HepG2 (cell line): ENCODE measurements at regions not wholly inside any gene's neighbourhood (a gene's known extent, or its start where the extent isn't known, plus 50 kb on each side); places are given as distances from the start of the nearest gene placed in this dataset.

Experiments
- ATAC-seq: fragments of 200-7000 bp; cut with Tn5 transposase; 3 replicates; pipeline ENCODE4 v1.9.1; 2020; ENCODE audit warnings: mild to moderate bottlenecking, moderate library complexity
- BruUV-seq: library from RNA; stranded (reverse); fragments of 400-500 nt; replicated peaks from 2 replicates; lab custom pipeline; 2021; lab: Mats Ljungman, UMichigan
- CTCF ChIA-PET: fragments of 300-600 bp; formaldehyde crosslinking; extraction: SDS; loops from one replicate; lab custom pipeline; 2021; ENCODE audit warnings: low total read pairs, inconsistent platforms, low intra/inter-chr PET ratio; lab: Yijun Ruan, JAX
- POLR2A ChIA-PET: fragments of 350-600 bp; sonication (Branson Sonifier 250); formaldehyde crosslinking; loops from one replicate; lab custom pipeline; 2020; ENCODE audit warnings: antibody characterized with exemption, inconsistent platforms; lab: Yijun Ruan, JAX
- DNase-seq: peaks from one replicate; pipeline ENCODE4 v3.0.0-alpha.2; 2015; ENCODE audit warnings: low spot score
- FAIRE-seq: peaks from 3 replicates; lab custom pipeline; 2011; peaks lifted over from hg19 to GRCh38; lab: Jason Lieb, UNC
- H2AFZ ChIP-seq: one replicate; pipeline ENCODE4 v1.6.1; 2011; ENCODE audit warnings: low read length, inconsistent platforms
- H3K27ac ChIP-seq: fragments of 300-600 bp; 3 replicates; pipeline ENCODE4 v1.8.0; 2011; ENCODE audit warnings: mixed run types, mild to moderate bottlenecking, mixed read lengths, low read length, inconsistent platforms; ENCODE audit not compliant: insufficient read depth; ENCODE audit errors: extremely low read length
- H3K27me3 ChIP-seq, 2 experiments: fragments of 200-600 bp in 1 of 2; 2 replicates in 1 of 2; 3 replicates in 1 of 2; pipeline versions ENCODE4 v1.6.0 to v1.8.0; 2011; ENCODE audit warnings: low read length in 2 of 2, mild to moderate bottlenecking in 2 of 2, moderate library complexity in 2 of 2, inconsistent platforms in 1 of 2; ENCODE audit not compliant: insufficient read depth in 2 of 2, control insufficient read depth in 1 of 2
- H3K36me3 ChIP-seq, 2 experiments: fragments of 200-600 bp in 1 of 2; replicated peaks in 1 of 2; 2 replicates in 1 of 2; 3 replicates in 1 of 2; pipeline versions ENCODE4 v1.5.1 to v1.8.0; 2011; ENCODE audit warnings: low read length in 2 of 2, inconsistent platforms in 1 of 2; ENCODE audit not compliant: insufficient read depth in 2 of 2, control insufficient read depth in 1 of 2
- H3K4me1 ChIP-seq: 2 replicates; pipeline ENCODE4 v1.5.1; 2012; ENCODE audit warnings: low read length, inconsistent platforms; ENCODE audit not compliant: insufficient read depth
- H3K4me2 ChIP-seq: 2 replicates; pipeline ENCODE4 v1.6.0; 2011; ENCODE audit warnings: low read depth, low read length, inconsistent platforms
- H3K4me3 ChIP-seq, 3 experiments: fragments of 200-600 bp in 1 of 3; sonication (generic), shearing (Covaris generic) in 1 of 3; replicated peaks in 1 of 3; 2 replicates each; pipeline ENCODE4 v1.5.1; 2011 to 2016; ENCODE audit warnings: low read length in 3 of 3, inconsistent platforms in 2 of 3, low read depth in 2 of 3, mild to moderate bottlenecking in 2 of 3, control low read depth in 1 of 3, mixed read lengths in 1 of 3; ENCODE audit not compliant: insufficient read depth in 1 of 3
- H3K79me2 ChIP-seq: one replicate; pipeline ENCODE4 v1.6.1; 2011; ENCODE audit warnings: low read length, inconsistent platforms; ENCODE audit not compliant: insufficient read depth
- H3K9ac ChIP-seq: 2 replicates; pipeline ENCODE4 v1.6.0; 2011; ENCODE audit warnings: mild to moderate bottlenecking, low read depth, low read length, inconsistent platforms; ENCODE audit not compliant: insufficient read depth
- H3K9me3 ChIP-seq: 2 replicates; pipeline ENCODE4 v1.5.1; 2012; ENCODE audit warnings: mild to moderate bottlenecking, low read length
- H4K20me1 ChIP-seq: 2 replicates; pipeline ENCODE4 v1.6.0; 2011; ENCODE audit warnings: inconsistent platforms, mild to moderate bottlenecking, low read length, moderate library complexity; ENCODE audit not compliant: insufficient read depth
- FOSL2 ChIP-seq: sonication (generic); formaldehyde crosslinking; IDR thresholded peaks from 2 replicates; pipeline ENCODE4 v1.4.0; 2020; ENCODE audit warnings: missing genetic modification reagents
- HNRNPK ChIP-seq: fragments of 200-400 bp; formaldehyde crosslinking; IDR thresholded peaks from 2 replicates; pipeline ENCODE4 v1.6.1; 2018; ENCODE audit warnings: low read length, low read depth, moderate library complexity, mild to moderate bottlenecking; ENCODE audit not compliant: poor library complexity, severe bottlenecking
- NAIF1 ChIP-seq: sonication (generic); formaldehyde crosslinking; IDR thresholded peaks from 2 replicates; pipeline ENCODE4 v1.5.0; 2020; ENCODE audit warnings: mild to moderate bottlenecking, missing genetic modification reagents, borderline replicate concordance
- NFKB2 ChIP-seq: sonication (generic); formaldehyde crosslinking; IDR thresholded peaks from 2 replicates; pipeline ENCODE4 v1.4.0; 2020; ENCODE audit warnings: missing genetic modification reagents, borderline replicate concordance
- NONO ChIP-seq, 2 experiments: fragments of 450-650 bp in 1 of 2; sonication (generic) in 1 of 2; formaldehyde crosslinking in 1 of 2; IDR thresholded peaks in 1 of 2; conservative IDR thresholded peaks in 1 of 2; 2 replicates each; pipeline versions ENCODE4 v1.6.1 to v1.8.0; 2017 to 2022; ENCODE audit warnings: mild to moderate bottlenecking in 1 of 2, missing genetic modification reagents in 1 of 2, moderate library complexity in 1 of 2
- PCBP1 ChIP-seq: fragments of 200-400 bp; formaldehyde crosslinking; IDR thresholded peaks from 2 replicates; pipeline ENCODE4 v1.6.1; 2017; ENCODE audit warnings: mild to moderate bottlenecking, low read depth, low read length, borderline replicate concordance
- RFX1 ChIP-seq: fragments of 450-650 bp; IDR thresholded peaks from 2 replicates; pipeline ENCODE4 v1.6.1; 2017
- SNRNP70 ChIP-seq: fragments of 200-400 bp; formaldehyde crosslinking; IDR thresholded peaks from 2 replicates; pipeline ENCODE4 v1.6.1; 2017; ENCODE audit warnings: mild to moderate bottlenecking, low read depth, low read length, moderate library complexity
- ZNF256 ChIP-seq: sonication (generic); formaldehyde crosslinking; conservative IDR thresholded peaks from 2 replicates; pipeline ENCODE4 v1.4.0; 2020; ENCODE audit warnings: missing genetic modification reagents
- ZNF510 ChIP-seq: sonication (generic); formaldehyde crosslinking; IDR thresholded peaks from 2 replicates; pipeline ENCODE4 v1.4.0; 2020; ENCODE audit warnings: low read depth, mild to moderate bottlenecking, missing genetic modification reagents
- ZNF614 ChIP-seq: IDR thresholded peaks from 2 replicates; pipeline ENCODE4 v1.6.1; 2018; ENCODE audit warnings: missing biosample characterization, missing genetic modification reagents, inconsistent platforms, borderline replicate concordance
- in situ Hi-C: cut with HindIII; loops from 2 replicates; pipeline ENCODE4 v1.10.0; 2017; ENCODE audit warnings: low pct_unique_long_range_greater_than_20kb; ENCODE audit not compliant: extremely low pct_ligation_motif_present
- intact Hi-C: fragments of 100-400 bp; cut with micrococcal nuclease; formaldehyde crosslinking; loops from one replicate; pipeline ENCODE4 v1.10.0; 2022; ENCODE audit not compliant: unreplicated experiment
- TF ChIP-seq, protein P1 (sequence below): sonication (generic); formaldehyde crosslinking; IDR thresholded peaks from 2 replicates; pipeline ENCODE4 v1.4.0; 2020; ENCODE audit warnings: mild to moderate bottlenecking, missing genetic modification reagents
- TF ChIP-seq, protein P2 (sequence below): sonication (generic); formaldehyde crosslinking; IDR thresholded peaks from 2 replicates; pipeline ENCODE4 v1.8.0; 2022; ENCODE audit warnings: missing genetic modification reagents, mild to moderate bottlenecking, borderline replicate concordance
- TF ChIP-seq, protein P3 (sequence below): sonication (generic); formaldehyde crosslinking; IDR thresholded peaks from 2 replicates; pipeline ENCODE4 v1.4.0; 2020; ENCODE audit warnings: mild to moderate bottlenecking, missing genetic modification reagents

DNA sequence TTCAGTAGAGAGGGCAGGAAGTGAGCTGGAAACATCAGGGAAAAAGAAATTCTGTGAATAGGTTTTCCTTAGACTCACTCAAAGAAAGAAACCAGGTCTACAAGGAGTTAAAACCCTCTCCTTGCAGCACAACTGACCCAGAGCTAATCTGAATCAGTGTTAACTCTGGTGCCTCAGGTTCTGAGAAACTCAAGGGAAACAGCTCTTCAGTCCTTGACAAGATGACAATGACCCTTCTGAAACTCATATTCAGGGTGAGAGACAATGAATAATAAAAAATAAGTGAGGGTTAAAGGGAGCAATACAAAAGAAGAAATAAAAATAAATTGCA is 903.6 kb downstream of the STPG2 start:
- BruUV-seq, result no TSS peak
- CTCF ChIA-PET, result no interaction called here
- no peak for DNase-seq

More for the DNA sequence above, 903.6 kb downstream of the STPG2 start:
- Histone ChIP-seq H3K4me1 (no peaks in the 10 kb centered on the region), H3K79me2 (no peaks in the 10 kb centered on the region), H3K27me3 (no peaks in the 10 kb centered on the region)
- in situ Hi-C loops (no loop called here), intact Hi-C loops (no loop called here)
- no peak for TF ChIP-seq NAIF1 (CRISPR knock-in tag)
- TF ChIP-seq NONO (IDR thresholded peaks at IDR 0.05), result no peak
- TF ChIP-seq NONO (CRISPR knock-in tag; conservative IDR thresholded peaks at IDR 0.05), result no peak
- TF ChIP-seq FOSL2, result no peak
- no peak for TF ChIP-seq HNRNPK
- no peak for TF ChIP-seq PCBP1
- TF ChIP-seq, protein P1, sequence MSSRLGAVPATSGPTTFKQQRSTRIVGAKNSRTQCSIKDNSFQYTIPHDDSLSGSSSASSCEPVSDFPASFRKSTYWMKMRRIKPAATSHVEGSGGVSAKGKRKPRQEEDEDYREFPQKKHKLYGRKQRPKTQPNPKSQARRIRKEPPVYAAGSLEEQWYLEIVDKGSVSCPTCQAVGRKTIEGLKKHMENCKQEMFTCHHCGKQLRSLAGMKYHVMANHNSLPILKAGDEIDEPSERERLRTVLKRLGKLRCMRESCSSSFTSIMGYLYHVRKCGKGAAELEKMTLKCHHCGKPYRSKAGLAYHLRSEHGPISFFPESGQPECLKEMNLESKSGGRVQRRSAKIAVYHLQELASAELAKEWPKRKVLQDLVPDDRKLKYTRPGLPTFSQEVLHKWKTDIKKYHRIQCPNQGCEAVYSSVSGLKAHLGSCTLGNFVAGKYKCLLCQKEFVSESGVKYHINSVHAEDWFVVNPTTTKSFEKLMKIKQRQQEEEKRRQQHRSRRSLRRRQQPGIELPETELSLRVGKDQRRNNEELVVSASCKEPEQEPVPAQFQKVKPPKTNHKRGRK, result no peak
- TF ChIP-seq, protein P2, sequence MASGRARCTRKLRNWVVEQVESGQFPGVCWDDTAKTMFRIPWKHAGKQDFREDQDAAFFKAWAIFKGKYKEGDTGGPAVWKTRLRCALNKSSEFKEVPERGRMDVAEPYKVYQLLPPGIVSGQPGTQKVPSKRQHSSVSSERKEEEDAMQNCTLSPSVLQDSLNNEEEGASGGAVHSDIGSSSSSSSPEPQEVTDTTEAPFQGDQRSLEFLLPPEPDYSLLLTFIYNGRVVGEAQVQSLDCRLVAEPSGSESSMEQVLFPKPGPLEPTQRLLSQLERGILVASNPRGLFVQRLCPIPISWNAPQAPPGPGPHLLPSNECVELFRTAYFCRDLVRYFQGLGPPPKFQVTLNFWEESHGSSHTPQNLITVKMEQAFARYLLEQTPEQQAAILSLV (CRISPR knock-in tag), result no peak
- no peak for TF ChIP-seq SNRNP70
- no peak for TF ChIP-seq ZNF510 (CRISPR knock-in tag)
- no peak for TF ChIP-seq ZNF256 (CRISPR knock-in tag)
- TF ChIP-seq ZNF614 (CRISPR knock-in tag), result no peak
- no peak for TF ChIP-seq RFX1
- no peak for TF ChIP-seq NFKB2 (CRISPR knock-in tag)
- TF ChIP-seq, protein P3, sequence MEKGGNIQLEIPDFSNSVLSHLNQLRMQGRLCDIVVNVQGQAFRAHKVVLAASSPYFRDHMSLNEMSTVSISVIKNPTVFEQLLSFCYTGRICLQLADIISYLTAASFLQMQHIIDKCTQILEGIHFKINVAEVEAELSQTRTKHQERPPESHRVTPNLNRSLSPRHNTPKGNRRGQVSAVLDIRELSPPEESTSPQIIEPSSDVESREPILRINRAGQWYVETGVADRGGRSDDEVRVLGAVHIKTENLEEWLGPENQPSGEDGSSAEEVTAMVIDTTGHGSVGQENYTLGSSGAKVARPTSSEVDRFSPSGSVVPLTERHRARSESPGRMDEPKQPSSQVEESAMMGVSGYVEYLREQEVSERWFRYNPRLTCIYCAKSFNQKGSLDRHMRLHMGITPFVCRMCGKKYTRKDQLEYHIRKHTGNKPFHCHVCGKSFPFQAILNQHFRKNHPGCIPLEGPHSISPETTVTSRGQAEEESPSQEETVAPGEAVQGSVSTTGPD (CRISPR knock-in tag), result no peak
- TF ChIP-seq, all 625 proteins: peak for 0
- POLR2A ChIA-PET, result no interaction called here
- FAIRE-seq (no peak), ATAC-seq (no peak)
- H3K27ac ChIP-seq, result no peak overlapping the region
- H3K9me3 ChIP-seq, result peaks cover 53% of the 10 kb centered on the region
- no peaks in the 10 kb centered on the region for H4K20me1 ChIP-seq
- H3K4me3 ChIP-seq, result no peak overlapping the region
- H2AFZ ChIP-seq, result no peak overlapping the region
- no peak overlapping the region for H3K4me2 ChIP-seq
- H3K36me3 ChIP-seq, result no peaks in the 10 kb centered on the region
- no peak overlapping the region for H3K9ac ChIP-seq
